ENCODE measurements at regions not wholly inside any gene's neighbourhood (a gene's known extent, or its start where the extent isn't known, plus 50 kb on each side); places are given as distances from the start of the nearest gene placed in this dataset.
"Not testable (repeated sequence)": the region's sequence is repeated elsewhere in the genome, so short reads cannot be mapped to it uniquely, and the experiment has no call there.

DNA sequence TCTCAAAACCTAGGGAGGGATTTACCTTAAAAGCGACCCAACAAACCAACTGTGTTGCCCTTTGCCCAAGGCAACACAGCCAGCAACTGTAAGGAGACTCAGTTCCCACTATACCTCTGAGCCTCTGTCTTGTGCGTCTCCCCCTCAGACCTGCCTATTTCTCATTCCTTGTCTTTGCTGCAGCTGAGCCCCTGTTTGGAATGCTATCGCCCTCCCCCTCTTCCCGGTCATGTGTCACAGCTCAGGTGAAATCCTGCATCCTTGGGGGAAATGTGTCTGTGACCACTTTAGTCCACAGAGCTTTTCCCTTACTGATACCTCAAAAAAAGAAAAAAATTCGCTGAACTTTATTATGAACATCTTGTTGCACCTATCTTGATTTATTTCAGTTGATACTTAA is 52.0 kb upstream of the LRIG1 start:
- DNase-seq (ENCODE audit: low read depth), result no peak
- in situ Hi-C loops (cut with HindIII; ENCODE audit: low pct_unique_long_range_greater_than_20kb, low sequenced_read_pairs), result no loop called here

DNA sequence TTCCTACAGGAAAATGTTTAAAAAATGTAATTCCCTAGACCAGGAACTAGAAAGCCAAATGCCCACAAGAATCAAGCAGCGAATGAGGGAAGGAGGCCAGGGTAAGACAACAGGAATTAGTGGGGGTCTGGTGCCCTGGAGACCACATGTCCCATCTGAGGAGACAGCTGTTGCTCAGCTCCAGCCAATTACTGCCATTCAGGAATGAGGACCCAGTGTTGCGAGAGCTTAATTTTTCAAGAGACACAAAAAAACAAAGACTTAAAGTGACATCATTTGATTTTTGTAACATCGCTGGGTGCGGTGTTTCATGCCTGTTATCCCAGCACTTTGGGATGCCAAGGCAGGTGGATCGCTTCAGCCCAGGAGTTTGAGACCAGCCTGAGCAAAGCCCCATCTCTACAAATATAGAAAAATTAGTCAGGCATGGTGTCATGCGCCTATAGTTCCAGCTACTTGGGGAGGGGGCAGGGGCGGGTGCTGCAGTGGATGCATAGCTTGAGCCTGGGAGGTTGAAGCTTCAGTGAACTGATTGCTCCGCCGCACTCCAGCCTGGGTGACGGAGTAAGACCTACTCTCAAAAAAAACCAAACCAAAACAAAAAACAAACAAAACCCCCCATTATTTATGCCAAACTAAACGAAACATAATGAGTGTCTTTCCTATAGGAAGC is 52.8 kb upstream of the LRIG1 start:
- in situ Hi-C loops (cut with HindIII; ENCODE audit: low pct_unique_long_range_greater_than_20kb, low sequenced_read_pairs), result no loop called here
- peak; percentile 1 for DNase-seq (ENCODE audit: low read depth)

DNA sequence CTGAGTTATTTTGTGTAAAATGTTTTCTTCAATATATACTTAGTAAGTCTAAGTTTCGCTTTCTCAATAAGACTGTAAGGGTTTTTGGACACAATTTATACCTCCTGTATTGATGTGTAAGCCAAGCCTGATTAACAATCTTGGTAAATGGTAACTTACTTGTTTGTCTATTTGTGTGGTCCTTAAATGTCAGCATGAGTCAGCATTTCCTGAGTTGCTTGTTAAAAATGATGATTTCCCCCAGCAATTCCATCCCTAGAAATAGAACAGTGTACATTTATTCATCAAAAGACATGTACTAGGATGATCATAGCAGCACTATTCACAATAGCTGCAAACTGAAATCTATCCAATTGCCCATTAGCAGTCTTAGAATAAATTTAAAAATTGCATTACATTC is 53.4 kb upstream of the LRIG1 start:
- in situ Hi-C loops (cut with HindIII; ENCODE audit: low pct_unique_long_range_greater_than_20kb, low sequenced_read_pairs), result no loop called here
- peak; percentile 5 for DNase-seq (ENCODE audit: low read depth)

DNA sequence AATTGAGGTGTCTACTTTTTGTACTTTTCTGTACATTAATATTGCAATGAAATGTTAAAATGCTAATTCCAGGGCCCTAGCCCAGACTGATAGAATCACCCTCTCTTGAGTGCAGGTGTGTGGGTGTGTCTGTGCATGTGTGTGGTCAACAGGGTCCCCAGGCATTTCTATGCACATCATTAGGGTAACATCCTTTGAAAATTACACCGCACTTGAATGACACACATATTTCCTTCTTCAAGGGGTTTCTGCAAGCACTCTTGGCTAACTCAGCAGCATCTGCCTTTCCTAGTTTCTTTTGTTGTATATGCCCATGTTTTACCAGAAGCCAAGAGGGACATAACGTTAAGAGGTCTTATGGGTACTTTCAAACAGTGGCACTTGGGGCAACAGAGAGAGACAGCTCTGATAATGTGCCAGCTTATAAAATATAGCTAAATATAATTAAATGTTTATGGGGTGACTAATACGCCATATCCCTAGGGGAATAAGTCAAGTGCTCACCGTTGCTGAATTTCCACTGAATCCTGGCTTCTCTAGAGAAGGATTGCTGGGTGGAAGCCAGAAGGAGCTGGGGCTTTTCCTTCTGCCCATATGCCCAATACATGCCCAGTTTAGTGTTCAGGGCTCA is 54.5 kb upstream of the LRIG1 start:
- DNase-seq (ENCODE audit: low read depth), result no peak
- in situ Hi-C loops (cut with HindIII; ENCODE audit: low pct_unique_long_range_greater_than_20kb, low sequenced_read_pairs), result no loop called here

DNA sequence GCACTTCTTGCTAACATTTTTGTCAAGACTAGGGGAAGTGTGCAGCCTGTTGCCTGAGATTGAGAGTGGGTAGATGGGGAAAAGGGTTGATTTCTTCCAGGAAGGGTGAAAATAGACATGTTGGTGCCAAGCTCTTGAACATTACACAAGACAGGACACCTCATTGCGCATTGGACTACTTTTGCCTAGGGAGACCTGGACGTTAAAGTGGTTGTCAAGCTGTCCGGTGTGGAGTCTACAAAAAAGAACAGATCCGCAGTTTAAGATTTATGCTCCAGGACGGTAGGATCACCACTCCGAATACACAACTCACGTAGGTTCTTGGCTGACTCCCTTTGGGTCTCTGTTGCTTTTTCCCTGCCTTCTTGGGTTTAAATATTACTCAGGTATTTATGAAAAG is 56.3 kb upstream of the LRIG1 start:
- no peak for DNase-seq (ENCODE audit: low read depth)
- in situ Hi-C loops (cut with HindIII; ENCODE audit: low pct_unique_long_range_greater_than_20kb, low sequenced_read_pairs), result no loop called here

DNA sequence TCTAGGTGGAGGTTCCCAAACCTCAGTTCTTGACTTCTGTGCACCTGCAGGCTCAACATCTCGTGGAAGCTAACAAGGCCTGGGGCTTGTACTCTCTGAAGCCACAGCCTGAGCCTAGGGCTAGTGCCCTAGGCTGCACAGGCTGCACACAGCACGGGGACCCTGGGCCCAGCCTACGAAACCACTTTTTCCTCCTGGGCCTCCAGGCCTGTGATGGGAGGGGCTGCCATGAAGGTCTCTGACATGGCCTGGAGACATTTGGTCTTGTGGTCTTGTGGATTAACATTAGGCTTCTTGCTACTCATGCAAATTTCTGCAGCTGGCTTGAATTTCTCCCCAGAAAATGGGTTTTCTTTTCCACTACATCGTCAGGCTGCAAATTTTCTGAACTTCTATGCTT is 59.1 kb upstream of the LRIG1 start:
- in situ Hi-C loops (cut with HindIII; ENCODE audit: low pct_unique_long_range_greater_than_20kb, low sequenced_read_pairs); DNase-seq (ENCODE audit: low read depth): not testable (repeated sequence)

DNA sequence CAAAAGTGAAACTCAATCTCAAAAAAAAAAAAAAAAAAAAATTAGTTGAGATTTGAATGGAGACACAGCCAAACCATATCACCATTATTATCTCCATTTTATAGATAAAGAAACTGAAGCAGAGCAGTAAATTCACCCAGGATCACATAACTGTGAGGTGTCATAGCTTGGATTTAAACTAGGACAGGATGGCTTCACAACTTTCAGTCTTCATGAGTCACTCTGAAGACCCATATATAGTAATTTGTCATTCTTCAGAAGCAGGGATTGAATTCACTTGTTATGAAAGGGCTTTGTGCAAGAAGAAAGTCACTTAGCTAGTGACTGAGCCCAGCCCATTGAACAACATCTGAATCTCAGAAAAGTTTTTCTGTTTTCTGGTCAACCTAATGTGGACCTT is 60.5 kb upstream of the LRIG1 start:
- no peak for DNase-seq (ENCODE audit: low read depth)
- in situ Hi-C loops (cut with HindIII; ENCODE audit: low pct_unique_long_range_greater_than_20kb, low sequenced_read_pairs), result no loop called here

DNA sequence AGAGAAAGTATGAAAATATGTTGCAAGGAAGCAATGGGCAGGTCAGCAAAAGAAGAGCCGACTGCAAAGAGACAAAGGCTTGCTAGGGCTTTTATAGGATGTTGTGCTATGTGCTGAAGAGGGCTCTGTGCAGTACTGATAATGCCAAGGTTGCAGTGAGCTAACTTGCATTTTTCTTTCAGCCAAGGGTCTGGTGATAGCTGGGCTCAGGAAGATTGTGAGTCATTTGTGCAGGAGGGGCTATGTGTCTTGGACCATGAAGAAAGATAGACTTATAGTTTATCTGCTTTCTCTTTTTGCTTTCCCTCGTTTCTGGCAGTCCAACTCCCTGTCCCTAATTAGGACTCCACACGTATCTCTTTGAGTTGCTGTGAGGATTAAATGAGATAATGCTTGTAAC is 64.5 kb upstream of the LRIG1 start:
- DNase-seq (ENCODE audit: low read depth), result no peak
- in situ Hi-C loops (cut with HindIII; ENCODE audit: low pct_unique_long_range_greater_than_20kb, low sequenced_read_pairs), result no loop called here

DNA sequence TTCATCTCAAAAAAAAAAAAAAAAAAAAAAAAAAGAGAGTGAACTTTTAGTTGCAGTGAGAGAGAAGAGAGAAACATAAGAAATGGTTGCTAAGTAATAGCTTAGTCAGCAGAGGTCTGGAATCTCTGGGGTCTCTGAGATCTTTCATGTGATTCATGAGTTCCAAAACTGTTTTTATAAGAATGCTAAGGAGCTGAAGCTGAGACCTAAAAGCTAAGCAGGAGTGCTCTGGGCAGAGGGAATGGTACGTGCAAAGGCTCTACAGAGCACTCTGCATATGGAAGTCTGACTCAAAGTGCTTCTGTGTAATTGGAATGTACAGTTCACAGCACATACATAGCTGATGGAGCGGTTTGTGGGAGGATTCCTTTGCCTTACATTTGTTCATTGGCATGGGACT is 66.3 kb upstream of the LRIG1 start:
- in situ Hi-C loops (cut with HindIII; ENCODE audit: low pct_unique_long_range_greater_than_20kb, low sequenced_read_pairs), result no loop called here
- no peak for DNase-seq (ENCODE audit: low read depth)

DNA sequence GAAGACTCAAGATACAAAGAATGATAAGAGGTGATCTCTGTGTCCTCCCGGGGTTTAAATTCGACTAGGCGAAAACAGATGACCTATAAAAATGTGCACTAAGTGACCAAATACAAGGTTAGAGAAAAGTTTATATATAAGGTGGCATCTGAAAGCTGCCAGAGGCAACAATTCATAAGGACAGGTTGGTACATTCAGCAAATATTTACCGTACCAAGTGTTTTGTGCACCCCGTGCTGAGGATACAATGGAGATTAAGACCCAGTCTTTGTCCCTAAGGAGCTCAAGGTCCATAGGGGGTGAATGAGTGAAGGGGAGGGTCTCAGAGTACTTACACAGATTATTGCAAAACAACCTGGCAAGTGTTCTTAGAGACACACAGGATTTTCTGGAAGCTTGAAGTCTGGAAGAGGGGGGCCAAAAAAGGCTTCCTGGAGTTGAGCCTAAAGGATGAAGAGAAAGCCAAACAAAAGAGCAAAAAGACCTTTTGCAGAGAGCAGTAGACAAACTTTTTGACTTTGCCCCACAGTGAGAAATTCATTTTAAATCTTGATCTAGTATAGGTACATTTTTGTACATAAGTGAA is 71.4 kb upstream of the LRIG1 start:
- in situ Hi-C loops (cut with HindIII; ENCODE audit: low pct_unique_long_range_greater_than_20kb, low sequenced_read_pairs), result no loop called here
- DNase-seq (ENCODE audit: low read depth), result no peak

DNA sequence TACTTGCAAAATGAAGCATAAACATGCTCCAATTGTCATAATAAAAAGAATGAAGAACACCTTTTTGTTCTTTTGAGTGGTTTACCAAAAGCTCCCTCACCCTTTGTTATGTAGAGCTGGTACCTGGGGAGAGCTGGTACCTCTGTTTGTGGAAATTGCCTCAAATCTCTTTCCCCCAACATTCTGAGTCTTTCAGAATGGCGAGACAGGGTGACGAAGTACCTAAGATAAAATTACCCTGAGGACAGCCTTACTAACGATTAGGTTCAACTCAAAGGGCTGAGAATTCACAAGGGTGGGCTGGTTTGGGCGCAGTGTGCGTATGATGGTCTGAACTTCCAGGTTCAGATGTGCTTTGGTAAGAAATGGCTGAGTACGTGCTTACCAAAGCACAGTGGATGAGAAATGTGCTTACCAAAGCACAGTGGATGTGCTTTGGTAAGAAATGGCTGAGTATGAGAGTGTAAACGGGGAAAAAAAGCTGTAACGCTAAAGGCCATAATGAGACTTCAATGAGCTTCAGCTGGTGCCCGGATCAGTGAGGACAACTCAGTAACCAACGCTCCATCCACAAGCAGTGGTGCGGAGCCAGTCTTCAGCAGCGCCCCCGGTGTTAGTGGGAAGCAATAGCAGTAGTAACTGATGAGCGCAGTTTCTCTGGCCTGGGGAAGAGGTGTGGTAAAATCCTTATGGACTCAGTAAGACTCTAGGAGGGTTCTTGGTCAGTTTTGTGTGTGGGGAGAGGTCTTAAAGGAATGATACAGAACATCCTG is 72.3 kb upstream of the LRIG1 start:
- in situ Hi-C loops (cut with HindIII; ENCODE audit: low pct_unique_long_range_greater_than_20kb, low sequenced_read_pairs), result no loop called here
- no peak for DNase-seq (ENCODE audit: low read depth)

DNA sequence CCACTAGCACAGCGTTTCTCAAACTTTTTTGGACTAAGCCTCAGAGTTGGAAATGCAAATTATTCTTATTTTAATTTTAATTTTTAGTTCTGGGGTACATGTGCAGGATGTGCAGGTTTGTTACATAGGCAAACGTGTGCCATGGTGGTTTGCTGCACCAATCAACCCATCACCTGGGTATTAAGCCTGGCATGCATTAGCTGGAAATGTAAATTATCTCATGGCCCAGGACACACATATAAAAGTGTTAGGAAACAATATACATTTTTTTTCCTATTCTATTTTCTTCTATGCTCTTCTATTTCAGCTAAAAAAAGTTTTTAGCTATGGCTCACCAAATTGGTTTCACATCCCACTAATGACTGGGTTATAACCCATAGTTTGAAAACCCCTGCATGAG is 73.3 kb upstream of the LRIG1 start:
- in situ Hi-C loops (cut with HindIII; ENCODE audit: low pct_unique_long_range_greater_than_20kb, low sequenced_read_pairs), result no loop called here
- no peak for DNase-seq (ENCODE audit: low read depth)

DNA sequence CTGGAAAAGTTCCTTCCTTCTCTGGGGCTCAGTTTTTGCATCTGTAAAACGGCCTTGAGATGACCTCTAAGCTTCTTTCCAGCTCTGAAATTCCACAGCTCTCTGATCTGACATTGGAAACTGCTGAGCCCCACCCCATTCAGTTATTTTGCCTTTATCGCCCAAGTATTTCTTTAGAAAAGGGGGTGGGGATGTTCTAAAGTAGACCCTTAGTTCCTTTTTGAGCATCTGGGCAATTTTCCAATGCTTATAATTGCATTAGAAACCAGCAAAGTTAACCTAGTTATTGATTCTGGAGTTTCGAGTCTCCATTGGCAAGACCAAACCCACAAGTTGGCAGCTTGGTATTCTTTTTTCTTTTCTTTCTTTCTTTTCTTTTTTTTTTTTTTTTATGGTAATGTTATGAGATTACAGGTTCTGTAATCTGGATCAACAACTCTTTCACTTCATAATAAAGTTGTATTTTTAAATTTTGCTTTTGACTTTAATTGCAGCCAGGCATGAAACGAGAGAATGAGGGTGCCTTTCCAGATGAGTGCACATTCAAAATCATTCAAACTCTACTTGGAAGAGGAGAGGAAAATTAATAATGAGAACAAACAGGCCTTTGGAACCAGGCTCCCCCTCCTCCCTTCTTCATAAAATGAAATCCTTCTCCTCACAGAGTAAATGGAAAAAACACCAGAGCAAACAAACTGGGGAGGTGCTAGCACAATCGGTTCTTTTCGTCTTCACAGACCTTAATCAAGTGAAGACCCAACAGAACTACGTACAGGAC is 76.8 kb upstream of the LRIG1 start:
- in situ Hi-C loops (cut with HindIII; ENCODE audit: low pct_unique_long_range_greater_than_20kb, low sequenced_read_pairs), result no loop called here
- DNase-seq (ENCODE audit: low read depth), result no peak

DNA sequence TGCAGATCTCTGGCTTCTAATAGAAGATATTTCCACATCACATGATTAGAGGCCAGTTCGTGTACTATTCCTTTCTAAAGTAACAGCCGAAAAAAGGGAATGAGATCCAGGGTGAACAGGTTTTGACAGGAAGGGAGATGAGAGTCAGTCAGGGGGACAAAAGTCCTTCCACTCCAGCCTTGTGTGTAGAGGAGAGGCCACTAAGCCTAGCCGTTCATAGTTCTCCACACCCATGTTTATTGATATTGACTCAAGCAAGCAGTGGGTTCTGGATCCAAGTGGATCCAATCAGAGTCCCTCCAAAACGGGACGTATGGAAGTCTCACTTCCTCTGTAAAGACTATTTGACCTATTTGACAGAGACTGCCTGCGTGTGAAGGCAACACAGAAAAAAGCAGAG is 80.4 kb upstream of the LRIG1 start:
- in situ Hi-C loops (cut with HindIII; ENCODE audit: low pct_unique_long_range_greater_than_20kb, low sequenced_read_pairs), result no loop called here
- DNase-seq (ENCODE audit: low read depth), result no peak

DNA sequence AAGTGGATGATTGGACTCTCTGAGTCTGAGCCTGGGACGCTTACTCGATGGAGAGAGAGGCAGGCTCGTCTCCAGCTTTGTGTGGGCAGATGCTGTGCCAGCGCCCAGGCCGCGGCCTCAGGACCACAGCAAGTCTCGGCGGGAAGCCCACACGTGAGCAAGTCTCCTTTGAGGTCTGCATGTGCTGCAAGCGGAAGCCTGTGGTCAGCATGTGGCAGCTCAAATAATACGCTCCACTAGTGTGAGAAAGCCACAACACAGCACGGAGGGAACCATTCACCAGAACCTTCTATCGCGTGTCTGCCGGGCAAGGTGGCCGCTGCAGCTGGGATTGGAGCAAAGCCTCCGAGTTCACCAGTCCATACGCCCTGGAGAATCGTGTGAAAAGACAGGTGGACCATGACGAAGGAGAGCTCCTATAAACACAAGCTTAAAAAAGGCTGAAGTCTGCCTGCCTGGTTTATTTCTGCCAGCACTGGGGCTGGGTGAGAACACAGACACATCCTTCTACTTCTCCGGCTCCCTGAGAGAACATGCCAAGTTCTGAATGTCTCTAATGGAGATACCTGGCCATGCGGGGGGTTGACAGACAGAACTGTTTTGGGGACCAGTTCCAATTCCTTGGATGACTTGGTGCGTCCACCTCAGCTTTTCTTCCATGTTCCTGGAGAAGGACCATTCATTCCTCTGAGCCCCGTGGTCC is 82.0 kb upstream of the LRIG1 start:
- no peak for DNase-seq (ENCODE audit: low read depth)
- in situ Hi-C loops (cut with HindIII; ENCODE audit: low pct_unique_long_range_greater_than_20kb, low sequenced_read_pairs), result no loop called here

DNA sequence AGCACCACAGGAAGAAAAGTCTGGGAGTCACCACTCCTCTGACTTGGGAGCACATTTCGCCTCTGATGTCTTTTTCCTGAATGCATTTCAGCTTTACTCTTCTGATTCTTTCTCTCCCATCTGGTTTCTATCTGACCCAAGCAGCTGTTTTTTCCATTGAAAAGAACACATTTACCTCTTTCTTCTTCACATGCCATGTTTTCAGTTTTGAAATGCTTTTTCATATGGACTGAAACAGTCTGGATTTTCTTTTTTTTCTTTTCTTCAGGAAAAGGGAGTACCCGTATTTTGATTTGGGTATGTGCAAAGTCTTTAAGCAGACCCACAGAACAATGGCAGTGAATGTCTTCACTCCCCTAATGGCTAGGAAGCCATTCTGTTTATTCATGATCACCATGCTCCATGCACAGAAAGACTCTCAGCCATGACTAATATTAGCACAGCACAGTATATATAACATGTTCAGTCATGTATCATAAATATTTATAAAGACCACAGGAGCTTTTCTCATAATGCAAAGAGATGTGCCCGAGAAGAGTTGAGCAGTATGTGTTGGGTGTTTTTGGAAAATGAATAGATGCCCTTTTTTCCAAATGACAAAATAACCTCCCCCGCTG is 82.7 kb upstream of the LRIG1 start:
- in situ Hi-C loops (cut with HindIII; ENCODE audit: low pct_unique_long_range_greater_than_20kb, low sequenced_read_pairs), result no loop called here
- no peak for DNase-seq (ENCODE audit: low read depth)

DNA sequence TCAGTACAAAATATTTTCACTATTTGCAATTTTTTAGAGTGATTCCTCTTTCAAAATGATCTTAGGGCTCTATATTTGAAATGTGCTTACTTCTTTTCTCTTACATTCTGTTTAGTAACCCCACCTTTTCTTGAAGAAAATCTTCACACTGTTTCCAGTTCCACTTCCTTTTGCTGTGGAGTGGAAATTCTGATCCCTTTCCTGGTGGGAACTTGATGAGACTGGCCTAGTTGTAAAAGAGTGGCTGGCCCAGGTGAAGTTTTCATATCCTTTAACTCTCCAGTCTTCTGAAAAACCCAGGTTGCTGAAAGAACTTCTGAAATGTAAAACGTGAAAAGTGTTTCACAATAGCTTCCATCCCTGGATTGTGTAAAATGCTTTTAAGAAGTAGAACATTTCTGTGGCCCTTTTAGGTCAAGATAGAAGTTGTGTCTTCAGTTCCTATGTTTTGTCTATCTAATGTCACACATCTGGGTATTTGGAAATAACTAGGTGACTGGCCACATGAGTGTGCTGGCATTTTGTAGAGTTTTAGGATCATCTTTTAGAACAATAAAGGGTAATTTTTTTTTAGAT is 84.8 kb upstream of the LRIG1 start:
- DNase-seq (ENCODE audit: low read depth), result no peak
- in situ Hi-C loops (cut with HindIII; ENCODE audit: low pct_unique_long_range_greater_than_20kb, low sequenced_read_pairs), result no loop called here
